ENCODE measurements at regions not wholly inside any gene's neighbourhood (a gene's known extent, or its start where the extent isn't known, plus 50 kb on each side); places are given as distances from the start of the nearest gene placed in this dataset.

DNA sequence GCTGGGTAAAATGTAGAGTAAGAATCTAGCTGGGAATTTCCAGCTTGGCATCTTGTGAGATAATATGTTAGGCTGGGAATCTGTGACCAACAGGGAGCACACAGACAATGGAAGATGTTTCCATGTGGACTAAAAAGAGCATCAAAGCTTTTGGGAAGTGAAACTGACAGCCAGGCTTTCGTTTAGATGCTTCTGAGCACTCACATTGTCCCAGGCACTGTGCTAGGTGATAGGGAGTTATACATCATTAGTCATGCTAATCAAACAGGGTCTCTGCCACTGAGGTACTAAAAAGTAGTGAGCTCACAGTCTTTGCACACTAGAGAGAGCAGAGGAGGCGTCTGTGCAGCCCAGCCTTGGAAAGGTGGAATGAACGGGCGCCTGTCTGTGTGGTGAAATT, 101.9 kb upstream of the SCOC start:
- DNase-seq, result no peak

DNA sequence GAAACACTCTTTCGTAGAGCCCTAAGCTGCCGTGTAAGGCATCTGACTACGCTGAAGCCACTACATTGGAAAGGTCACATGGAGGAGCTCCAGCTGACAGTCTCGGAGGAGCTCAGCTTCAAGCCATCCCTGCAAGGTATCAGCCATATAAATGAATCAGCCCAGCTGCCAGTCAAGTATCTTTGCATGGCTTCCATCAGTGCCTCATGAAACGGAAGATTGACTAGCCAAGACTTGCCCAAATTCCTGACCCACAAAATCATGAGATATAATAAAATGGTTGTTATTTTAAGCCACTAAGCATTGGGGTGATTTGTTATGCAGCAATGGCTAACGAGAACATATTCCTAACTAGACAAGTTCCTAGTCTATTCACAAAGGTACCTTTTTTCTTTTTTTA, 104.1 kb upstream of the SCOC start:
- DNase-seq, result no peak

DNA sequence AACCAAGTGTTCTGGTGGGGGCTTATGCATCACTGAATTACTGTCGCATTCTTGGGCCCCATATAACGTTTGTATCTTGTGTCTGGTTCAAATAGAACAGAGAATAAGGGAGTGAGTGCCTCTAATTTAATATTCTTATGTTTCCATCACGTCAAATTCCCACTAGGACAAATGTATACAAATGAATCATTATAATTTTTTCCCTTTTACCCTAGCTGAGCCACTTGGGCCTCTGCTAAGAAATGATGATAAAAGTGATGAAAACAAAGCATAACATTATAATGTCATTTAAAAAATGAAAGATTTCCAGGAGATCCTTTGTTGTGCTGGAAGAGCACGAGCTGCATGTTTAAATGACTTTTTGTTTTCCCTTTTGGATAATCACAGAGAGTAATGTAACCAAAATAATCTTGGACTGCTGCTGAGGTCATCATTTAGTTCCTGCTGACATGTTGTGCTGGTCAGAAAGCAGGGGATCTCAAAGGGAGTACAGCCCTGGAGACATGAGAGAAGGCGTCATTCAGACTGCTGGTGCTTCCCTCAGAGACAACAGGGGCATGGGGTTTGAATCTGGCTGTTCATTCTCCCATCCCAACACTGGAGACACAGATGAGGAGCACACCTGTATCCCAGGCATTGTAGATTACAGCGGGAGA, 105.1 kb upstream of the SCOC start:
- no peak for DNase-seq

DNA sequence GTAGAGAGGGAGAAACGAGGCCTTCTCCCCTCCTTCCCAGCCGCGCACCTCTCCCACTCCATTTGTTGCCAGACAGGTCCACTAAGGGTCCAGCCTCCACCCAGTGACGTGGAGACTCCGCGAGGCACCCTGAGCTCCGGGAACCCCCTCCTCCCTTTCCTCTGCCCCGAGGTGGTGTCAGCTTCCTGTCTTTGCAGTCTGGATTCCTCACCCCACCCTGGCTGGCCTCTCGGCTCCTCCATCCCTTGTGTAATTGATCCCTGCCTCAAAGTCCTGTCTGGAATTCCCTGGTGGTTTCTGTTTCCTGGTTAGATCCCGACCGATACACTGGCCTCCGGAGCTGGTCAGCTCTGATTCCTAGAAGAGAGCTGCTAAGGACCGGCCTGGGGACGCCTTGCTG, 105.9 kb upstream of the SCOC start:
- DNase-seq, result no peak

DNA sequence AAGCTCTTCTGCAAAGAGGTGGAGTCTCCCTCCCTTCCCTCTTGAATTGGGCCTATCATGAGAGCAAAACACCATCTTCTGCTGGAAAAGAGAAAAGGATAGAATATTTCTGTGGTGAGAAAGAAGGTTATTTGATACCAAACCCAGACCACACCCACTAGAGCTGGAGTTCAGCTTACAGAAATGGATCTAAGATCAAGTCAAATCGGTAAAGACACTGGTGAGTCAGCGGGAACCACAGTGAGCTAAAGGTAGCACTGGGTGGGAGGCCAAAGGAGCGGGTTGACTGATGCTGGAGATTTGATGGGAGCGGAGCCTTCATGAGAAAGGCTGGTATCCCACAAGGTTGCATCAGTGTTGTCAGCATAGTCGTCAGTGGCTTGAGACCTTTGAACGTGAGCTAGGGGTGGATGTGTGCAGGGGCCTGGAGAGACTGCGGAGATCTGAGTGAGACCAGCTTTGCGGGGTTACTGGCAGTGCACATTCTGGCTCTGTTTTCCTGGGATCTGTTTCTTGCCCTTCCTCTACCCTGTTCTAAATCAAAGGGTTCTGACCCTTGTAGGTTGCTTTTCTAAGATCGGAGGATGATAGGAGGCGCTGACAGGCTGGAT, 106.4 kb upstream of the SCOC start:
- peak; percentile 67 for DNase-seq

DNA sequence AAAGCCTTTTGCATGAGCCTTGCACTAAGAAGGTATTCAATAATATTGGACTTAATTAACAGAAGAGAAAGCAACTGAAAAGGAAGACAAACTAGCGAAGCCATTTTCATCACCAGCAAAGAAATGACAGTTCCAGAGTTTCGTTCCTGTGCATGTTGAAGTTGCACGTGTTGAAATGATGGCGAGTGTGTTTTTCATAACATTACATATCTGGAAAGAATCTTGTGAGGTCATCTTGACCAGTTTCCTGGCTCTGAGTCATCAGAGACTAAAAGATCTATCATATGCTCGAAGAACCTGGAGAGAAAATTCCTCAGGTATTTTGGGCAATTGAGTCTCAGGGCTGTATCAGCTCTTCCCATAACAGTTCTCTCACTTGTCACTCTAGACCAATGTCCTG, 106.2 kb upstream of the MAML3 start:
- DNase-seq, result peak; percentile 81

DNA sequence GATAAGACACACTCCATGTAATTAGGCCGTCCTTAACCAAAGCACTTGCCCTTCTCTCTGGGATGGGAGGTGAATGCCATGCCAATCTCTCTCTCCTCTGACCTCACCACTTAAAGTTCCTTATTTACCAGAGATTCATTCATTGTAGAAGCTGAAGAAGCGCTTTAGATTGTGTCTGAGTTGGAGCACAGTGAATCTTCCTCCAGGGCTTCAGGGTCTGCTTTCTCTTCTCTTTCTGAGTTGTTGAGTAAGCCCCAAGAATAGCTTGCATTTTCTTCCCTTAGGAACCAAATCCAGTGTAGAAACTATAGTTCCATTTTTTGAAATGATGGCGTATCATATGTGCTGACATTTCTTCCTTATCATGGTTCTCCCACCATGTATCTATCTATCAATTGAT, 104.5 kb upstream of the MAML3 start:
- DNase-seq, result no peak

DNA sequence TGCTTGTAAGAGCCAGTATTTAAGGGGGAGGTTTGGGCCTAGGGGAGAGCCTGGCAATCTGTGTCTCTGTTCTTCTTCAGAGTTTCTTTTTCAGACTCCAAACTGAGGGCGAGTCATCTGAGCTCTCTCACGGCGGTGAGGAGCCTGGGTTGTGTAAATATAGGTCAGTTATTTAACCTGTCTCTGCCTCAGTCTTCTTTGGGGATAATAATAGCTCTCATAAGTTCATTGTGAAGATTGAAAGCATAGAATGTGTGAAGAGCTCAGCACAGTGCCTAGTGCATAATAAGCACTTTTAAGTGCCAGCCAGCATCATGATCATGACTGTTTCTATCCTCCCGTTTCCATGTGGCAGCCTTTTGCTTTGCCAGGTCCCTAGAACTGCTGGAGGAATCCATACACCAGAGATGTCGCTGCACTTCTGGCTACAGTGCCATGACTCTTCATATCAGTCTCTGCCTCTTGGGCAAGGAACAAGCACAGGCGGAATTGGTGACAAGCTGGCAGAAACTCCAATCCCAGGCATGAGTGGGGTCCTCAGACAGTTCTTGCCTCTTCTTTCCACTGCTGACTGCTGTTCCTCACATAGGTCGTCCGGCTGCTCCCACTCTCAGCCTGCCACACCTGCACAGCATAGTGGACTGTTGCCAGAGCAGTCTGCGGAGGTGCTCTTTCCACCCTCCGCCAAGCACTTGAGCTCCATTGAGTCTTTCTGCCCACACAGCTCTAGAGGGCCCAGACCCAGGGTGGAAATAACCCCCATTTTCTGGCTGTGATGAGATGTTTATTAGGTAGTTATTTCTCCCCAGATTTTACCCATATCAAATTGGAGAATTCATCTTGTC, 103.7 kb upstream of the MAML3 start:
- peak; percentile 36 for DNase-seq

DNA sequence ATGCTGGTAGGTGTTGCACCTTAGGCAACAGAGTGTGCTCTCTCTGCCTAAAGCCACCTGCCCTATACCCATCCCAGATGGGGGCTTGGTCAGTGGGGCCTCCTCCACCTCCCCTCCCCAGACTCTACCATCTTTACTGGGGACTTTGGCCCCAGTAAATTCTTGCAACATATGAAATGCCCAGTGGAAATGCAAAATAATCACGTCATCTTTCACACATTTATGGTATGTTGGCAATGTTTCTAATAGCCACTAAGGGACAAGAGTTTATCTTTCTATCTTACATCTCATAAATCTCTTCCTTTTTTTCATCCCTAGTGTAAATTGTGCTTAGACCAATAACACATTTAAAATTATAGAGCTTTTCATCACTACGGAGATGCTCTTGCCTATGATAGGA, 103.0 kb upstream of the MAML3 start:
- peak; percentile 56 for DNase-seq

DNA sequence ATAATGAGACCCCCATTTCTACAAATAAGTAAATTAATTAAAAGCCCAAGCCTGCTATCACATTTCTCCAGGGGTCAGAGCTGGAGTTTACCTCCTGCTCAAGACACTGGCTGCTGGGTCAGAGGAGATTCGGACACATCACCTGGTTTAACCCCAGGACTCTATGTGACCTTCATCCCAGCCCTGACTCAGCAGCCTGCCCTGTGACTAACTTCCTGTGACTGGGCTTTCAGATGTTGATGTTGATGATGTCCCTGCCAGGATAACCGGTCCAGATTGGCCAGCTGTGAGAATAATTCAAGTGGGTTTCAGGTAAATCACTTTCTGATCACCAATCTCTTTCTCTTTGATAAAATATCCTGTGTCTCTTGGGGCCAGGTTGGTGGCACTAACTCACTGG, 102.4 kb upstream of the MAML3 start:
- no peak for DNase-seq

DNA sequence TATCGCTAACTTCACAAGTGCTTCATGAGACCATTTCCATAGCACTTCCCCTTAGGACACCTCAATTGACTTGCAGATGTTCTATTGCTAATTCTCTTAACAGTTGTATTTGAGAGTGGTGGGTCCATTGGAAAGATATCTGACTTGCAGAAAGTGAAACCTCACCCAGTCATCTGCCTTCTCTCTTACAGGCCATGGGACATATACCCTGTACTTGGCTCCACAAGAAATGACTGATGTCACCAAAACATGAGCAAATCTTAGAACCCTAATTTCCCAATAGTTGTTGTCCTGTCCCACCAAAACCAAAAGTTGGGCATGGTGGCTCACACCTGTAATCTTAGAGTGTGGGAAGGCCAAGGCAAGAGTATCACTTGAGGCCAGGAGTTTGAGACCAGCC, 101.9 kb upstream of the MAML3 start:
- no peak for DNase-seq

DNA sequence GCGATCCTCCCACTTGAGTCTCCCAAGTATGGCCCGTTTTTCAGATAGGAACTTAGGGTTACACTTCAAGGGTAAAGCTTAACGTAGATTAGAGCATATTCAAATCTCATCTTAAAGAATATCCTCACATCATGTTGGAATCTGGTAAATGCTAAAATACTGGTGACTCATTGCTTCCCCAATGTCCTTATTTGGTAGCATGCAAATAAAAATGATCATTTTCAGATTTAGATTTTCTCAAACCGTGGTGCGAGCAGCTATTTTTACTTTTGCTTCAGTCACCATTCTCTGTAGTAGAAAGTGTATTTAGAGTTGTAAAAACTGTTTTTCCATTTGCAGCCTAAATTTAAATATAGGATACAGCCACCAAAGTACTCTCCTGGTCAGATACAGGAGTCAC, 101.5 kb upstream of the MAML3 start:
- DNase-seq, result peak; percentile 50

DNA sequence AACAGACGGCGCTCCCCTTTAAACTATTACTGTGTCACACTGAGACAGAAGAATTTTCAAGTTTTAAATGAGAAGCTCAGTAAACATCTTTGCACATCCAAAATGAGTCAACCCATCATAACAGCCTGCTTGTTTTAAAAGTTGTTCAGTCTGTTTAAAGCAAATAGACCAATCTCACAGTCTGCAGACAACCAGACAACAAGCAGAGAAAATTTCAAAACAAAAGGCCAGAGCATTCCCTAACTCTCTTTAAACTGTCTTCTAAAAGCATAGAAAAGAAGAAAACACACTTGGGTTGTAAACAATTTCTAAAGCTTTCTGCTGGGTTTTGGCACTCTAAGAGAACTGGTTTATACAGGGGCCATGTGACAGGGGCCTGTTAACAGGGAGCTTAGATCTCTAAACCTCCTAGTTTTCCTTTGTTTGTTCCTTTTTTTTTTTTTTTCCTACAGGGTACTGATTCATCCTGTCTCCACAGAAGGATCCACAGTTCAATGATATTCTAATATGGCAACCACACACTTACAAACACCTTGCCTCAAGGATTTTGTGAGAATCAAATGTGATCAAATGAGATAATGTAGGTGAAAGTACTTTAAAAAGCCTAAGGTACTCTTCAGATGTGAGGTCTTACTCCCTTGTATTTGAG, 100.8 kb upstream of the MAML3 start:
- no peak for DNase-seq

DNA sequence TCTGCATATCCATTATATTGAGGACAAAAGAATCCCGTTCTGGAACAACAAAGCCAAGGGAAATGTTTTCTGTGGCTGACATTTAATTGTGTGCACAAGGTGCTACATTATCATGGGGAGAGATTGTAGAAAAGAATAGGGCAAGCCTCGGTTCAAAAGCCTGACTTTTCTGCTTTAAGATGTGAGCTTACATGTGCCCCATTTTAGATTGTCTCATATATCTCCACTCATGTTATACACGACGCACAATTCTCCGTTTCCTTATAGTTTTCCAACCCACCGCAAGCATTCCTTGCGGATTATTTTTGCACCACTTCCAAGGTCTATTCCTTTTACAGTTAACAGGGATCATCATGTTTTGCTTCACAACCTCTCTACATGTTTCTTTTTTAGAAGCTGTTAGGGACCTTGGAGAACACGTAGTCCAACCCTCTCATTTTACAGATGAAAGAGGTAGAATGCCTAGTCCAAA, 99.6 kb upstream of the MAML3 start:
- DNase-seq, result no peak

DNA sequence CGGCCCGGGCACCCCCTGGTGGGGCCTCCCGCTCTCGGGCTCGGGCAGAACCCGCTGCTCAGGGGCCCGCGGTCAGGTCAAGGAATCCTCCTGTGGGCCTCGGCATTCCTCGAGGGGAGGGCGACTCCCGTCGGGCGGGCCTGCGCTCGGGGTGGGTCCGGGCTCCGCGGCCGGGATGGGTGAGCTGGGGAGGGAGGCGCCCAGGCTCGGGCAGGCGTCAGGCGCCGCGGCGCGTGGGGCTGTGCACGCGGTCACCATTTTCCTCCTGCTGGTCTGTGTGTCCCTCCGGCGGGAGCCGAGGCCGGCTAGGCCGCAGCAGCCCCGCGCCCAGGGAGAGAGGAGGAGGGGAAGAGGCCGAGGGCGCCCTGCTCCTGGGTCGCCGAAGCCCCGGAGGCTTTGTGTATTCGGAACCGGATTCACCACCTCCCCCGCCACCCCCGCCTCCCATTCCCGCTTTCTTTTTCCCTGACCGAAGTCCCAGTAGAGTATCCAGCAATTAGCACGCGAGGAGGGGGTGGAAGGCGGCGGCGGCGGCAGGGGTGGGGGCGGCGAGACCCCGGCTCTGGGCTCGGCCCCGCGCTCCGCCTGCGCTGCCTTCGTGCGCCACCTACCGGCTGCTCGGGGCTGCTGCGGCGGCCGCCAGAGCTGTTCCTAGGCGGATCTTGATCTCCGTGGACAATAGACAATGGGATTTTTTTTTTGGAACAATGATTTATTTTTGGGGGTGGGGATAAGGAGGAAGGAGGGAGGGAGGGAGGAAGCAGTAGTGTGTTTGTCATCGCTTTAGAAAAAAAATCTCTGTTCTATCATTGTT, 99.0 kb upstream of the MAML3 start:
- peak; percentile 75 for DNase-seq

DNA sequence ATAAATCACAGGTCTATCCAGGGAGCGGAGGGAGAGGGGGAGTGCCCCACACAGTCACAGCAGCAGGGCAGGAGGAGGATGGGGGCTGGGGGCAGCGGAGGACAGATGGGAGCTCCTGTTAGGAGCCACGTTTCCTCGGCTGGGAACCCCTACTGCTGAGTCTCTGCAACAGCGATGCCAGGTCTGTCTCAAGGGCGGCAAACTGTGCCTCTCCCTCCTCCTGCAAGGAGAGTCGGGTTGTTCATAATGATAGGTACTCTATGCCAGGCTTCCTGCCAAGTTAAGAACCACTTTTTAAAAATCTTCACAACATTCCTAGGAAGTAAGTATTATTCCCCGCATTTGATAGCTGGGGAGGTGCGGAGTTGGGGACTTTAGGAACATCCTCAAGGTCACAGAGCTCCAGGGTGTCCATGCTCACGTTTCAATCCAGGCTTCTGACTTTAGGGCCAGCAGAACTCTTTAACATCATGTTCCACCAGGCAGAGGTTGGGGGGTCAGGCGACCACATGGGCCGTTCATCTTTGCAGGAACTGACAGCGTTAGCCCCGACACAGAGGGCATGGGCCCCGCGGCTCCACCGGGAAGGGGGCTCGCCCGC, 98.3 kb upstream of the MAML3 start:
- DNase-seq, result peak; percentile 35

DNA sequence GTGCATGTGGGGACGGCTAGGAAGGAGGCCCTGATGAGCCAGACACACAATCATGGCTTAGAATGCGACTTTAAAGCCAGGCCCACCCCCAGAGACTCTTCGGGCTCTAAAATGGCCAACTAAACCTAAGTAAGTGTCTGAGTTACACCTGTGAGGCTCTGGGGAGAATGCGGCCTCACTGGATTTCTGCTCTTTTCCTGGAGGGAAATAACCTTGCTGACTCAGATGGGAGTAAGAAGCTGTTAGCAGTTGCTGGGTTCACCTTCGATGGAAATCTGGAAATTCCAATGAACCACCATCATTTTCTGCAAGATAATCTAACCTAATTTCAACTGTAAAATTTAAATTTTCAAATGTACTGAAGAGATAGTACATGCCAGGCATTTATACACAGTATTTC, 97.6 kb upstream of the MAML3 start:
- no peak for DNase-seq

DNA sequence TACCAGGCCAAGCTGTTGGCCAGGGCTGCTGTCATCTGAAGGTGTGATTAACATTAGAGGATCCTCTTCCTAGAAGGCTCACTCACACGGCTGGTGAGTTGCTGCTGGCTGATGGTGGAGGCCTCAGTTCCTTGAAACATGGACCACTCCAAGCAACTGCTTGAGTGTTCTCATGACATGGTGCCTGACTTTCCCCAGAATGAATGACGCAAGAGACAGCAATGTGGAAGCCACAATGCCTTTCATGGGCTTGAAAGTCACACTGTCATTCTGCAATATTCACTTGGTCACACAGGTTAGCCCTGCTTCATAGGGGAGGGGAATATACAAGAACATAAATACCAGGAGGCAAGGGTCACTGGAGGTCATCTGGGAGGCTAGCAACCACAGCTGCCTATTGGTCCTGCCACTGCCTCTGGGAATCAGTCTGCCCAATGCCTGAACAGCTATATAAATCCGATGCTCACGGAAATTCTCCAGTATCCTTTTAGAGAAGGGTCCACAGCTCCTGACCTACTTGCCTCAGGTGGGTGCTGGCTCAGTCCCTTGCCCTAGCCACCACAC, 97.1 kb upstream of the MAML3 start:
- DNase-seq, result no peak

DNA sequence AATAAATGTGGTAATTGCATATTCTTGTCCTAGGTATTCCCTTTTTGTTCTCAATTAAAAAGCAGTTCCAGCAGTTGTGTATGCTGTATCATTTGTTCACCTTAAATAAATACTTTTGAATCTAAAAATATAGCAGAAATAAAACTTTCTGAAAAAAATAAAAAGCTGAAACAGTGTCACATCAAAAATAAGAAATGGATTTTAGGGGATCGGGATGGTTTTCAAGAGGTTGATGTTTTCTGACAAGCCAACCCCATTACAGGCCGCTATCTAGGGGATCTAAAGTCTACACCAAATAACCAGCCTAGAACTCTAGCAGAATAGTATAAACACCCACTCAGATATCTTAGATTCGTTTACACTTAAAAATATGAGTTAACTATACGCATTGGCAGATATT, 95.4 kb upstream of the MAML3 start:
- peak; percentile 39 for DNase-seq

DNA sequence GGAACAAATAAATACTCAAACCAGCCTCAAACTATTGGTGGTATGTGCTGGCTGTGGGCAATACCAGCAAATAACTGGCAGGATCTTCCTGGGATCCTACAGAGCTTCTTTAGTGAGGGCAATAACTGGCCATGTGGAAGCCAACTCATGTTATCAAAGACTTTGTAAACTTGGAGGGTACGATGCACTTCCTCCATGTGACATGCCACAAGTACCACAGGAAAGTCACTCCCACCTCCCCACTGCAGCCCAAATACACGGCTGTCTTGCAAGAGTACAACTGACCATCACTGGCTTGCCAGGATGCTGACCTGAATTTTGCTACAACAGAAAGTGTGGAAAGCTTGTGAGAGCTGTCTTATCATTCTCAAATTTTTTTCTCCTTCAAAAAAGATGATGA, 93.3 kb upstream of the MAML3 start:
- DNase-seq, result no peak

DNA sequence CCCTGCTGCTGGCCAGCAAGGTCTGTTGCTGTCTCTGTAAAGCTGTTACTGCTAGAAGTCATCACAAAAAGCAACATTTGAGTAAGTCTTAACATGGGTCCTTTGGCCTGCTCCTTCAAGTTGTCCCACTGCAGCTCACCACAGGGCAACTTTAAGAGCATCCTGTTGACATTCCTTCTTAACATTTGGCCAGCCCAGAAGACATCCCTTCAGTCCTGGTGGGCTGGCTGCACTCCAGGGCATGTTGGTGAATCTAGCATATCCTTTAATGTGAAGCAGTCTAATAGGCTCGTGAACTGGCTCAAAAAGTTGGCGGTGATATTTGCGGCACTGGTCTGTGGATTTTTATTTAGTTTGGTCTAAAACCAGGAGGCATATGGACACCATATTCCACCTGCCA, 92.2 kb upstream of the MAML3 start:
- no peak for DNase-seq

DNA sequence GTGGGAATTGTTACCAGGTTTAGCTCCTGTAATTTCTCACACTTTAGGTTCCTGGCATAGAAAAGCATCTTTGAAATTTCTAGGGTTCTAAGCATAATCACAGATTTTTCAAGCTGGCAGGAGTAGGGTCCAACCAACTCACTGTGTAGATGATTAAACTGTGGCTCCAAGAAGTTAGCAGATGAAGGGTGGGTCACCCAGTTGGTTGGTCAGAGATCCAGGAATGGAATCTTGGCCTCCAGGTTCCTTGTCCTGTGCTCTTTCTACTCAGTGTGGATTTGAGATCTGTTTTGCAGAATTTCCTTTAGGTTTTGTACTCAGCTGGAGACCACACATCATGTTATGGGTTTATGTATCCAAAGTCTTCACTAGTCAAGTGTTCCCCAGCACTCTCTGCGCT, 90.3 kb upstream of the MAML3 start:
- DNase-seq, result no peak
